IMR-90 (cell line): ENCODE measurements at regions not wholly inside any gene's neighbourhood (a gene's known extent, or its start where the extent isn't known, plus 50 kb on each side); places are given as distances from the start of the nearest gene placed in this dataset.

Experiments
- ATAC-seq: fragments of 200-7000 bp; cut with Tn5 transposase; 2 replicates; pipeline ENCODE4 v1.9.1; 2020; ENCODE audit warnings: low read depth, mild to moderate bottlenecking, moderate library complexity
- BruUV-seq: library from RNA; stranded (reverse); fragments of 400-500 nt; replicated peaks from 2 replicates; lab custom pipeline; 2021; lab: Mats Ljungman, UMichigan
- CTCF ChIA-PET: fragments of 300-600 bp; formaldehyde crosslinking; extraction: SDS; loops from one replicate; lab custom pipeline; 2021; ENCODE audit warnings: antibody characterized with exemption; lab: Yijun Ruan, JAX
- POLR2A ChIA-PET: fragments of 300-600 bp; sonication (Branson Sonifier 250); formaldehyde crosslinking; loops from one replicate; lab custom pipeline; 2022; ENCODE audit warnings: antibody characterized with exemption; ENCODE audit not compliant: unreplicated experiment; lab: Charles Lee
- DNase-seq: peaks from one replicate; pipeline ENCODE4 v3.0.0; 2013
- H2AFZ ChIP-seq: replicated peaks from 2 replicates; pipeline ENCODE3; 2013; ENCODE audit warnings: low read length, mild to moderate bottlenecking; ENCODE audit not compliant: poor library complexity
- H2AK5ac ChIP-seq: 2 replicates; pipeline ENCODE4 v1.6.1; 2013; ENCODE audit warnings: low read depth, low read length, inconsistent platforms
- H2AK9ac ChIP-seq: replicated peaks from 2 replicates; pipeline ENCODE3; 2013; ENCODE audit warnings: mild to moderate bottlenecking, low read depth, low read length, moderate library complexity; ENCODE audit not compliant: poor library complexity
- H2BK120ac ChIP-seq: 2 replicates; pipeline ENCODE4 v1.6.1; 2013; ENCODE audit warnings: low read depth, low read length, inconsistent platforms
- H2BK15ac ChIP-seq: 3 replicates; pipeline ENCODE4 v1.6.1; 2013; ENCODE audit warnings: low read depth, low read length, inconsistent platforms
- H2BK20ac ChIP-seq: 2 replicates; pipeline ENCODE4 v1.6.1; 2013; ENCODE audit warnings: low read depth, mild to moderate bottlenecking, inconsistent platforms, low read length, moderate library complexity
- H2BK5ac ChIP-seq: 2 replicates; pipeline ENCODE4 v1.6.1; 2013; ENCODE audit warnings: mild to moderate bottlenecking, low read depth, low read length, inconsistent platforms; ENCODE audit not compliant: poor library complexity, severe bottlenecking
- H3K14ac ChIP-seq: replicated peaks from 2 replicates; pipeline ENCODE4 v1.6.1; 2013; ENCODE audit warnings: low read depth, low read length, inconsistent platforms
- H3K18ac ChIP-seq: 2 replicates; pipeline ENCODE4 v1.6.1; 2013; ENCODE audit warnings: low read depth, low read length, control low read depth
- H3K23ac ChIP-seq: 2 replicates; pipeline ENCODE4 v1.6.1; 2013; ENCODE audit warnings: low read depth, low read length, inconsistent platforms
- H3K27ac ChIP-seq: 2 replicates; pipeline ENCODE4 v1.5.1; 2013; ENCODE audit warnings: mild to moderate bottlenecking, control low read depth, low read length; ENCODE audit not compliant: insufficient read depth
- H3K27me3 ChIP-seq: 2 replicates; pipeline ENCODE4 v1.6.1; 2013; ENCODE audit warnings: low read length; ENCODE audit not compliant: control insufficient read depth, insufficient read depth
- H3K36me3 ChIP-seq: 2 replicates; pipeline ENCODE4 v1.6.1; 2013; ENCODE audit warnings: low read length, mixed read lengths; ENCODE audit not compliant: control insufficient read depth, insufficient read depth
- H3K4ac ChIP-seq: 2 replicates; pipeline ENCODE4 v1.6.1; 2013; ENCODE audit warnings: low read depth, low read length, inconsistent platforms
- H3K4me1 ChIP-seq: 2 replicates; pipeline ENCODE4 v1.6.1; 2013; ENCODE audit warnings: low read length, mixed read lengths; ENCODE audit not compliant: control insufficient read depth, insufficient read depth
- H3K4me2 ChIP-seq: 2 replicates; pipeline ENCODE4 v1.6.1; 2013; ENCODE audit warnings: low read depth, mild to moderate bottlenecking, control low read depth, low read length, moderate library complexity
- H3K4me3 ChIP-seq: 2 replicates; pipeline ENCODE4 v1.5.1; 2013; ENCODE audit warnings: low read depth, mild to moderate bottlenecking, control low read depth, low read length, moderate library complexity; ENCODE audit not compliant: insufficient read depth
- H3K56ac ChIP-seq: 2 replicates; pipeline ENCODE4 v1.6.1; 2013; ENCODE audit warnings: low read length, inconsistent platforms; ENCODE audit not compliant: insufficient read depth; ENCODE audit errors: extremely low read depth
- H3K79me1 ChIP-seq, 2 experiments: 2 replicates each; pipeline ENCODE4 v1.6.1; 2013; ENCODE audit warnings: low read length in 2 of 2, inconsistent platforms in 1 of 2, low read depth in 1 of 2
- H3K9ac ChIP-seq: 2 replicates; pipeline ENCODE4 v1.6.1; 2013; ENCODE audit warnings: low read depth, low read length, control low read depth
- H3K9me1 ChIP-seq: 2 replicates; pipeline ENCODE4 v1.6.1; 2013; ENCODE audit warnings: low read length, inconsistent platforms; ENCODE audit not compliant: insufficient read depth
- H3K9me3 ChIP-seq: 2 replicates; pipeline ENCODE4 v1.6.1; 2013; ENCODE audit warnings: low read length; ENCODE audit not compliant: control insufficient read depth, insufficient read depth
- H4K20me1 ChIP-seq: 2 replicates; pipeline ENCODE4 v1.6.1; 2013; ENCODE audit warnings: low read length, inconsistent platforms; ENCODE audit not compliant: insufficient read depth
- H4K5ac ChIP-seq: 2 replicates; pipeline ENCODE4 v1.6.1; 2013; ENCODE audit warnings: mild to moderate bottlenecking, low read depth, low read length, control low read depth
- H4K8ac ChIP-seq, 2 experiments: 2 replicates each; pipeline ENCODE4 v1.6.1; 2013; ENCODE audit warnings: low read depth in 2 of 2, low read length in 2 of 2, control low read depth in 1 of 2, inconsistent platforms in 1 of 2
- H4K91ac ChIP-seq: 2 replicates; pipeline ENCODE4 v1.6.1; 2013; ENCODE audit warnings: low read depth, low read length, inconsistent platforms; ENCODE audit not compliant: insufficient read depth
- CEBPB ChIP-seq: IDR thresholded peaks from 2 replicates; pipeline ENCODE4 v1.6.1; 2012; ENCODE audit warnings: low read depth, low read length, improper control_type of control experiment
- CHD1 ChIP-seq: IDR thresholded peaks from 2 replicates; pipeline ENCODE4 v1.6.1; 2012; ENCODE audit warnings: low read depth, low read length, improper control_type of control experiment
- CTCF ChIP-seq: conservative IDR thresholded peaks from 2 replicates; pipeline ENCODE4 v1.5.1; 2012; ENCODE audit warnings: mild to moderate bottlenecking, low read depth, low read length, improper control_type of control experiment
- FOS ChIP-seq: fragments of 150-350 bp; IDR thresholded peaks from 2 replicates; pipeline ENCODE4 v1.6.1; 2016; ENCODE audit warnings: low read depth, low read length
- MAFK ChIP-seq: IDR thresholded peaks from 2 replicates; pipeline ENCODE4 v1.6.1; 2012; ENCODE audit warnings: low read depth, low read length, improper control_type of control experiment
- MAZ ChIP-seq: IDR thresholded peaks from 2 replicates; pipeline ENCODE4 v1.6.1; 2012; ENCODE audit warnings: low read depth, mild to moderate bottlenecking, low read length, improper control_type of control experiment, moderate library complexity, borderline replicate concordance
- MXI1 ChIP-seq: IDR thresholded peaks from 2 replicates; pipeline ENCODE4 v1.6.1; 2012; ENCODE audit warnings: low read depth, mild to moderate bottlenecking, low read length, moderate library complexity, borderline replicate concordance
- RAD21 ChIP-seq: IDR thresholded peaks from 2 replicates; pipeline ENCODE4 v1.6.1; 2012; ENCODE audit warnings: low read length, improper control_type of control experiment
- RCOR1 ChIP-seq: IDR thresholded peaks from 2 replicates; pipeline ENCODE4 v1.6.1; 2012; ENCODE audit warnings: mild to moderate bottlenecking, low read length, improper control_type of control experiment; ENCODE audit not compliant: insufficient replicate concordance
- RFX5 ChIP-seq: IDR thresholded peaks from 2 replicates; pipeline ENCODE4 v1.8.0; 2012; ENCODE audit warnings: low read depth, mild to moderate bottlenecking, low read length, moderate library complexity
- SMC3 ChIP-seq: fragments of 150-350 bp; IDR thresholded peaks from 2 replicates; pipeline ENCODE4 v1.6.1; 2016; ENCODE audit warnings: low read depth, mild to moderate bottlenecking, antibody characterized with exemption, low read length, moderate library complexity
- WGBS, 2 experiments: methylation state at CpG; one replicate each; pipeline versions ENCODE4 v1.1.5 to v1.1.7; 2013; ENCODE audit warnings: missing lambda C conversion rate in 2 of 2; ENCODE audit not compliant: insufficient read length in 1 of 2; ENCODE audit errors: extremely low coverage in 2 of 2; 5-methylcytosine and 5-hydroxymethylcytosine counted together
- dilution Hi-C: fragments of 300-500 bp; cut with HindIII; formaldehyde crosslinking; loops from one replicate; pipeline ENCODE4 v1.14.3; 2018; ENCODE audit warnings: low sequenced_read_pairs; ENCODE audit not compliant: unreplicated experiment
- in situ Hi-C: fragments of 300-500 bp; cut with MboI; formaldehyde crosslinking; loops from 3 replicates; pipeline ENCODE4 v1.14.3; 2019; ENCODE audit warnings: low sequenced_read_pairs, inconsistent platforms, mixed read lengths
- intact Hi-C: fragments of 100-400 bp; cut with micrococcal nuclease; formaldehyde crosslinking; loops from 2 replicates; pipeline ENCODE4 v1.10.0; 2022

GRCh38 chr7:155209478-155210319, 88.0 kb upstream of the INSIG1 start:
- no TSS peak for BruUV-seq
- dilution Hi-C loops, result no loop called here

More at GRCh38 chr7:155209478-155210319, 88.0 kb upstream of the INSIG1 start:
- Histone ChIP-seq H2AFZ (no peak overlapping the region), H3K14ac (no peak overlapping the region), H4K5ac (no peak overlapping the region), H2BK20ac (peak overlapping the region; percentile 65; the same call in 1 of the 2 replicates), H3K56ac (no peak overlapping the region), H4K8ac (peak overlapping the region in 1 of 2 experiments; percentile 32; a peak in 1 of 4 replicates), H2BK15ac (no peak overlapping the region), H2BK120ac (peak overlapping the region; percentile 85), H3K9ac (no peak overlapping the region), H3K9me3 (no peaks in the 10 kb centered on the region), H3K36me3 (no peaks in the 10 kb centered on the region), H3K27me3 (no peaks in the 10 kb centered on the region), H2AK5ac (peak overlapping the region; percentile 53; the same call in 1 of the 2 replicates), H2AK9ac (peak overlapping the region; percentile 56), H3K18ac (no peak overlapping the region), H3K4ac (peak overlapping the region; percentile 40; the same call in 1 of the 2 replicates), H3K4me3 (no peak overlapping the region), H3K9me1 (peaks cover 22% of the 10 kb centered on the region), H3K23ac (no peak overlapping the region), H3K27ac (no peak overlapping the region), H3K4me1 (peaks cover 15% of the 10 kb centered on the region), H4K20me1 (no peaks in the 10 kb centered on the region), H2BK5ac (no peak overlapping the region), H3K79me1 (no peaks in the 10 kb centered on the region), H4K91ac (peak overlapping the region; percentile 40; the same call in 1 of the 2 replicates), H3K4me2 (no peak overlapping the region)
- ATAC-seq (no peak), DNase-seq (no peak)
- intact Hi-C loops, result no loop called here
- CTCF ChIA-PET, result no interaction called here
- in situ Hi-C loops, result loop anchor here (5.0 kb wide), 1 partner anchor 88 kb away; the partner anchor contains the start of gene INSIG1
- POLR2A ChIA-PET, result no interaction called here
- 85% methylated on average over 2 of the region's 21 CpGs; no CpG with 5 or more reads in 1 of the 2 experiments for WGBS, 2 experiments
- TF ChIP-seq FOS, result no peak
- no peak for TF ChIP-seq CTCF
- no peak for TF ChIP-seq MAZ
- TF ChIP-seq RFX5, result no peak
- TF ChIP-seq RCOR1, result no peak
- TF ChIP-seq CHD1, result no peak
- TF ChIP-seq RAD21, result no peak
- TF ChIP-seq CEBPB, result no peak
- no peak for TF ChIP-seq MXI1
- TF ChIP-seq SMC3, result no peak
- TF ChIP-seq MAFK, result no peak
